ENCODE measurements at regions not wholly inside any gene's neighbourhood (a gene's known extent, or its start where the extent isn't known, plus 50 kb on each side); places are given as distances from the start of the nearest gene placed in this dataset.

DNA sequence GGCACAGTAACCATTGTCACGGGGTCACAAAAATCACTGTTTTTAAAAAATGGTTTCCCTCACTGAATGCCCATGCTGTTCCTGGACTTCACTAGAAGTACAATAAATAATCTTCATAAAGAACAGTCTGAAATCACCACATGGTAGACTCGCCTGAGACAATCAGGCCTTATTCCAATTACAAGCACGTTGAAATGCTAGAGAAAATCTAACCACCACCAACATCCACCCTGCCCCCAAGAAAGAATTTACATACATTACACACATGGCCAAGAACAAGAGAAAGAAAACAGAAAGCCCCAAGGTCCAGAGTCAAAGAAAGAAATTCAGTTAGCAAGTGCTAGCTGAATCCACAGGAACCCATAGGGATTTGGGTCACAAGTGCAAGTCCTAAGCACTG is 107.0 kb upstream of the ERG start:
- Histone ChIP-seq H3K79me2 (ENCODE audit: insufficient read depth, low read length) (no peaks in the 10 kb centered on the region), H3K4me3 (ENCODE audit: low read depth in 1 of 2, low read length in 2 of 2) (no peak overlapping the region), H3K4me1 (ENCODE audit: insufficient read depth, low read length) (no peaks in the 10 kb centered on the region), H3K27ac (ENCODE audit: low read length) (no peak overlapping the region), H3K4me2 (ENCODE audit: insufficient read depth, low read length) (no peak overlapping the region), H3K36me3 (ENCODE audit: insufficient read depth, low read length) (no peaks in the 10 kb centered on the region), H3K9ac (ENCODE audit: low read depth, low read length) (no peak overlapping the region), H3K27me3 (ENCODE audit: insufficient read depth, low read length, poor library complexity) (peaks cover 17% of the 10 kb centered on the region), H4K20me1 (ENCODE audit: insufficient read depth, low read length) (no peaks in the 10 kb centered on the region), H3K9me3 (ENCODE audit: insufficient read depth, low read length, severe bottlenecking) (no peaks in the 10 kb centered on the region), H2AFZ (ENCODE audit: low read depth, low read length) (no peak overlapping the region)
- no peak for ATAC-seq (ENCODE audit: insufficient read depth, low read depth)
- DNase-seq, result no peak
- TF ChIP-seq EZH2 (IDR thresholded peaks at IDR 0.05; ENCODE audit: borderline replicate concordance, low read depth, low read length, severe bottlenecking), result no peak
- TF ChIP-seq, protein P1, sequence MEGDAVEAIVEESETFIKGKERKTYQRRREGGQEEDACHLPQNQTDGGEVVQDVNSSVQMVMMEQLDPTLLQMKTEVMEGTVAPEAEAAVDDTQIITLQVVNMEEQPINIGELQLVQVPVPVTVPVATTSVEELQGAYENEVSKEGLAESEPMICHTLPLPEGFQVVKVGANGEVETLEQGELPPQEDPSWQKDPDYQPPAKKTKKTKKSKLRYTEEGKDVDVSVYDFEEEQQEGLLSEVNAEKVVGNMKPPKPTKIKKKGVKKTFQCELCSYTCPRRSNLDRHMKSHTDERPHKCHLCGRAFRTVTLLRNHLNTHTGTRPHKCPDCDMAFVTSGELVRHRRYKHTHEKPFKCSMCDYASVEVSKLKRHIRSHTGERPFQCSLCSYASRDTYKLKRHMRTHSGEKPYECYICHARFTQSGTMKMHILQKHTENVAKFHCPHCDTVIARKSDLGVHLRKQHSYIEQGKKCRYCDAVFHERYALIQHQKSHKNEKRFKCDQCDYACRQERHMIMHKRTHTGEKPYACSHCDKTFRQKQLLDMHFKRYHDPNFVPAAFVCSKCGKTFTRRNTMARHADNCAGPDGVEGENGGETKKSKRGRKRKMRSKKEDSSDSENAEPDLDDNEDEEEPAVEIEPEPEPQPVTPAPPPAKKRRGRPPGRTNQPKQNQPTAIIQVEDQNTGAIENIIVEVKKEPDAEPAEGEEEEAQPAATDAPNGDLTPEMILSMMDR (IDR thresholded peaks at IDR 0.05; ENCODE audit: borderline replicate concordance, extremely low read depth, low read length, poor library complexity, severe bottlenecking), result no peak

DNA sequence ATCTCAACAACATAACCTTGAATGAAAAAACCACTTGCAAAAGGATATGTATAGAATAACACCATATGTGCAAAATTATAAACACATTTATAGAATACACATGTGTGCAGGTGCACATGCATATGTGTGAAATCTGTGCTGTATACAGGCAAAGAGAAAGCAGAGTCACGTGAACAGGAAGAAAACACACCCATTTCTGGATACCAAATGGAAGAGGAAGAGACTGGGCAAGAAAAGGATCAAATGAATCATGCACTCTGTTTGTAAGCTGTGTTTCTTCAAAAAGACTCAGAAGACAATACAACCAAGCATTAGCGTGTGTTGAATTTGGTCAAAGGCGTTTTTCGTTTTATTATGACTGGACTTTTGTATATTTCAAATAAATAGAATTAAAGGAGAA is 111.3 kb upstream of the ERG start:
- H3K9me3 ChIP-seq (ENCODE audit: insufficient read depth, low read length, severe bottlenecking), result no peaks in the 10 kb centered on the region
- H3K79me2 ChIP-seq (ENCODE audit: insufficient read depth, low read length), result no peaks in the 10 kb centered on the region
- no peaks in the 10 kb centered on the region for H3K36me3 ChIP-seq (ENCODE audit: insufficient read depth, low read length)
- H3K4me2 ChIP-seq (ENCODE audit: insufficient read depth, low read length), result no peak overlapping the region
- DNase-seq (no peak), ATAC-seq (ENCODE audit: insufficient read depth, low read depth) (no peak)
- no peaks in the 10 kb centered on the region for H4K20me1 ChIP-seq (ENCODE audit: insufficient read depth, low read length)
- H2AFZ ChIP-seq (ENCODE audit: low read depth, low read length), result no peak overlapping the region
- peaks cover 14% of the 10 kb centered on the region for H3K27me3 ChIP-seq (ENCODE audit: insufficient read depth, low read length, poor library complexity)
- no peak for TF ChIP-seq EZH2 (IDR thresholded peaks at IDR 0.05; ENCODE audit: borderline replicate concordance, low read depth, low read length, severe bottlenecking)
- TF ChIP-seq, protein P1 (IDR thresholded peaks at IDR 0.05; ENCODE audit: borderline replicate concordance, extremely low read depth, low read length, poor library complexity, severe bottlenecking), result no peak
- H3K4me3 ChIP-seq (ENCODE audit: low read depth in 1 of 2, low read length in 2 of 2), result no peak overlapping the region
- H3K9ac ChIP-seq (ENCODE audit: low read depth, low read length), result no peak overlapping the region
- no peak overlapping the region for H3K27ac ChIP-seq (ENCODE audit: low read length)
- no peaks in the 10 kb centered on the region for H3K4me1 ChIP-seq (ENCODE audit: insufficient read depth, low read length)

DNA sequence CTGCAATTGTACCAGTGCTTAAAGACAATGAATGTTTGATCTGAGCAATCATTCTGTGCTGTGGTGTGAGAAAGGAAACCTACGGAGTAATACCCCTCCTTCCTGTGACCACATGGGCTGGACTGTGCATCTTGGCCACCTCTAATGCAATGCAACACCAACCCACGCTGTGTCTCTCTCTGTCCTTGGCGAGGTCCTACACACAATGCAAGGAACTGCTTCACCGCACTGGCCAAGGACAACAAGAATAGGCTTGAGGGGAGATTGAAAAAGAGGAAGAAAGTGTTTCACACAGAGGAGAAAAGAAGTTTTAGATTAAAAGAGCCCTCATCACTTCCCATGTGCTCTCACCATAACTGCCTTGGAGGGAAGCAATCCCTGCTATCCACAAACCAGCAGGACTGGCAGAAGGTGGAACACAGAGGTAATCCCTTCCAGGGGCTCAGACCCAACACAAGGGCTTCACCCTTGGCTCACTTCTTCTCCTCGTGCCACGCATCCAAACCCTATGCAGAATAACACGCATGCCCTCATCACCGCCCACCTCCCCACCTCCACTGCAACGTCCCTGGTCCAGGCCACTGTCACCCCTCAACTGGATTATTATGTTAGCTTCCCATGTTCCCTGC is 112.5 kb upstream of the ERG start:
- Histone ChIP-seq H3K9ac (ENCODE audit: low read depth, low read length) (no peak overlapping the region), H2AFZ (ENCODE audit: low read depth, low read length) (no peak overlapping the region), H3K4me3 (ENCODE audit: low read depth in 1 of 2, low read length in 2 of 2) (no peak overlapping the region), H3K9me3 (ENCODE audit: insufficient read depth, low read length, severe bottlenecking) (no peaks in the 10 kb centered on the region), H4K20me1 (ENCODE audit: insufficient read depth, low read length) (no peaks in the 10 kb centered on the region), H3K4me2 (ENCODE audit: insufficient read depth, low read length) (no peak overlapping the region), H3K27ac (ENCODE audit: low read length) (no peak overlapping the region), H3K36me3 (ENCODE audit: insufficient read depth, low read length) (no peaks in the 10 kb centered on the region), H3K27me3 (ENCODE audit: insufficient read depth, low read length, poor library complexity) (peaks cover 8% of the 10 kb centered on the region), H3K4me1 (ENCODE audit: insufficient read depth, low read length) (no peaks in the 10 kb centered on the region), H3K79me2 (ENCODE audit: insufficient read depth, low read length) (no peaks in the 10 kb centered on the region)
- DNase-seq (no peak), ATAC-seq (ENCODE audit: insufficient read depth, low read depth) (no peak)
- TF ChIP-seq, protein P1 (IDR thresholded peaks at IDR 0.05; ENCODE audit: borderline replicate concordance, extremely low read depth, low read length, poor library complexity, severe bottlenecking), result no peak
- no peak for TF ChIP-seq EZH2 (IDR thresholded peaks at IDR 0.05; ENCODE audit: borderline replicate concordance, low read depth, low read length, severe bottlenecking)

All from DND-41 (cell line).